HUES64 (cell line): ENCODE measurements at regions not wholly inside any gene's neighbourhood (a gene's known extent, or its start where the extent isn't known, plus 50 kb on each side); places are given as distances from the start of the nearest gene placed in this dataset.

Source experiments
- H3K27ac ChIP-seq: 2 replicates; pipeline ENCODE4 v1.7.0; 2013; ENCODE audit warnings: low read depth, low read length, inconsistent platforms
- H3K27me3 ChIP-seq: 2 replicates; pipeline ENCODE4 v1.6.1; 2013; ENCODE audit warnings: mild to moderate bottlenecking, low read length; ENCODE audit not compliant: insufficient read depth
- H3K36me3 ChIP-seq: 2 replicates; pipeline ENCODE4 v1.6.1; 2013; ENCODE audit warnings: mild to moderate bottlenecking, low read length; ENCODE audit not compliant: insufficient read depth
- H3K4me1 ChIP-seq: 2 replicates; pipeline ENCODE4 v1.6.1; 2013; ENCODE audit warnings: mild to moderate bottlenecking, low read length, moderate library complexity; ENCODE audit not compliant: insufficient read depth
- H3K4me3 ChIP-seq: 2 replicates; pipeline ENCODE4 v1.5.1; 2013; ENCODE audit warnings: mild to moderate bottlenecking, low read length, moderate library complexity
- H3K9ac ChIP-seq: 2 replicates; pipeline ENCODE4 v1.6.1; 2013; ENCODE audit warnings: mild to moderate bottlenecking, low read depth, low read length
- H3K9me3 ChIP-seq: 2 replicates; pipeline ENCODE4 v1.6.1; 2013; ENCODE audit warnings: low read depth, low read length; ENCODE audit not compliant: insufficient read depth
- WGBS: fragments of 150-250, 120-280 bp; methylation state at CpG from one replicate; pipeline ENCODE4 v1.1.7; 2013; ENCODE audit warnings: missing lambda C conversion rate; 5-methylcytosine and 5-hydroxymethylcytosine counted together

DNA sequence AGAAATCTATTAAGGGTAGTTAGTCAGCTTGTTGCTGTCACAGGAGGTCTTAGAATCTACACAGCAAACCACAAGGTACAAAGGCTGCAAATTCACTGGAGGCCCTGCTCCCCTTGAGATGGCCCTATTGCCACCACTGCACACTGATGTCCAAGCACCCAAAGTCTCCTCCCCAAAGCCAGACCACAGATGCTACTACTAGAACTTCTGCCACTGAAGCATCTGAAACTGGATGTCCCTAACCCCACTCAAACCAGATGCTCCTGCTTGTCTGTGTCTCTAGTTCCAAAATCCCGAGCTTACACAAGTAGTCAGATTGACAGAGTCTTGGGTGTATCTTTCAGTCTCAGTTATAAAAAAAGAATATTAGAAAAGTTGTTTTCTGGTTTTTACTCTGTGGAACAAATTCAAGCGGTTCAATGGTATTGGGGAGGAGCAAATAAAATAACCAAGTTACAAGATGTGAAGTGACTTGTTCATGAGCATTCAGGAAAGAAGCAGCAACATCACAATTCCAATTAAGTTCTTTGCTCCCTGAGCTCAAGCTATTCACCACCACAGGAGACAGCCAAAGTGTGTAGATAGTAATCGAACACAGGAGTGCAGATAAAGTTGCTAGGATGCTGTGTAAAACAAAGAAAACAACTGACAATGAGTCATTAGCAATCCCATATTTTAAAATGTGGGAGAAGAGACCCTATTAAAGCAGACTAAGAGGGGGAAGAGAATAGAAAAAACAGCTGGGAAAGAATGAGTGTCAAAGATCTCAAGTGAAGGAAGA is 352.3 kb downstream of the PDGFC start:
- 89% methylated on average over 2 of the region's 3 CpGs for WGBS
- H3K4me1 ChIP-seq: peaks cover 4% of the 10 kb centered on the region; the same call in 1 of the 2 replicates
- H3K36me3 ChIP-seq: no peaks in the 10 kb centered on the region
- H3K9ac ChIP-seq: no peak overlapping the region
- H3K4me3 ChIP-seq: no peak overlapping the region
- H3K9me3 ChIP-seq: no peaks in the 10 kb centered on the region
- H3K27ac ChIP-seq: no peak overlapping the region
- no peaks in the 10 kb centered on the region for H3K27me3 ChIP-seq

DNA sequence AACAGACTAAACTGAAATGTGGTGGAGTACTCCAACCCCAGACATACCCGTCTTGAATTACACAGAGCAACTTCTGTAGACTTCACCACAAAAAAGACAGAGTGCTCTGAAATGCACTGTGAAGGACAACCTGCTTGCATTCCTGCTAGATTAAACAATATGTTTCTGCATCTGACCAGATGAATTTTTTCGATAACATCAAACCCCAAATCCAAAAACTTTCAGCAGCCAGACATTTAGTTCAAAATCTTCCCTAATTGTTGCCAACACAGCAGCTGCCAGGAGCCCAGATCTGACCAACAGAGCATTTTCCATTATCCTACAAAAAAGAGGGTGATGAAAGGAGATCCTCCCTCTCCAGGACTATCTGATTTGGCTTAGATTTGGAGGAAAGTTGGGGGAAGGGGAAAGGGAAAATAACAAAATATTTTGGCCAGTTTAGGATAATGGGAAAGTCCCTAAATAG is 356.5 kb downstream of the PDGFC start:
- peaks cover 4% of the 10 kb centered on the region; the same call in 1 of the 2 replicates for H3K4me1 ChIP-seq
- H3K36me3 ChIP-seq: no peaks in the 10 kb centered on the region
- H3K9ac ChIP-seq: no peak overlapping the region
- H3K9me3 ChIP-seq: no peaks in the 10 kb centered on the region
- H3K27ac ChIP-seq: no peak overlapping the region
- H3K27me3 ChIP-seq: no peaks in the 10 kb centered on the region
- H3K4me3 ChIP-seq: no peak overlapping the region
- WGBS: 82% methylated on average over 2 of the region's 2 CpGs

DNA sequence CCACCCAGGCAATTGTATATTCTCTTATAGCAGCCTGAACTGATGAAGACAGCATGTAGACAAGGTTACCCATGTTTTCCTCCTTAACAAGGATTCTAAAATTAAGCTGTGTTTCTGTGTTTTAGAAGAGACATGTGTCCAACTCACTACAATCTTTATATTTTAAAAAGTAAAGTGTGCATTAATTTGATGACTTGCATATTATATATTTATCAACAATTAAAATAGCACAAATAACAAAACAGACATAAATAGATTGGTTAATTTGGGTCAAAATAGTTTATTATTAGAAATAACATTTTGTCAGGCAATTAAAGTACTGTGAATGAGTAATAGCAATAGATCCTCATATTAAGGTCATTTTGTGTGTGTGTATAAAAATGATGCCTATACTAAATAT is 357.1 kb downstream of the PDGFC start:
- Histone ChIP-seq H3K27me3 (no peaks in the 10 kb centered on the region), H3K4me3 (no peak overlapping the region), H3K4me1 (peaks cover 4% of the 10 kb centered on the region; the same call in 1 of the 2 replicates), H3K9me3 (no peaks in the 10 kb centered on the region), H3K9ac (no peak overlapping the region), H3K36me3 (no peaks in the 10 kb centered on the region), H3K27ac (no peak overlapping the region)

DNA sequence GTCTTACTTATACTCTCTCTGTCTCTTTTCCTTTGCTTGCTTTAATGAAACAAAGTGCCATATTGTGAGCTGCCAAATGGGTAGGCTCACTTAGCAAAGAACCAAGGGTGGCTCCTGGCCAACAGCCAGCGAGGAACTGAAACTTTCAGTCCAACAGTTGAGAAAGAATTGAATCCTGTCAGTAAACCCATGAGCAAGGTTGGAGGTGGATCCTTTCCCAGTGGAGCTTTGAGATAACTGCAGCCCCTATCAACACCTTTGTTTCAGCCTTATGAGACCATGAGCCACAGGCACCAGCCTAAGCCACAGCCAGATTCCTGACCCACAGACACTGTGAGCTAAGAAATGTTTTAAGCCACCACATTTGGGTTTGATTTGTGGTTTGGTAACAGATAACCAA is 362.2 kb downstream of the PDGFC start:
- H3K27me3 ChIP-seq: no peaks in the 10 kb centered on the region
- no peaks in the 10 kb centered on the region for H3K4me1 ChIP-seq

DNA sequence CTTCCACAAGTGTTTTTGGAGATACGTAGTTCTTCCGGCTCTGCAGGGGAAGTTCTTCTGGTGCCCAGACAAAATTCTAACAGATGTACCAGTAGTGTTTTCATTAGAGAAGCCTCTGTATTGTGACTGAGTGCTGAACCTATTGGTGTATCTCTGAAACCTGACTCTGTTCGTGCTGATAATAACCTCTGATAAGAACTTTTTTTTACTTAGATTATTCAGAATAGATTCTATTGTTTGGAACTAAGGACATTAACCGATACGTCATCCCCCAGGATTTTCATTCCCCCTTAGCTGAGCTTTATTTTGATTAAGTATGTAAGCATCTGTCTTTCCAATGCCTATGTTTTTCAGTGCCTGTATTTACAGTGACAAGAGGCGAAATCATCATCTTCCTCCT is 362.9 kb downstream of the PDGFC start:
- Histone ChIP-seq H3K4me3 (no peak overlapping the region), H3K9me3 (no peaks in the 10 kb centered on the region), H3K27ac (no peak overlapping the region), H3K36me3 (no peaks in the 10 kb centered on the region), H3K4me1 (no peaks in the 10 kb centered on the region), H3K9ac (no peak overlapping the region), H3K27me3 (no peaks in the 10 kb centered on the region)
- 97% methylated on average over 3 of the region's 6 CpGs for WGBS

More for the DNA sequence above, 362.2 kb downstream of the PDGFC start:
- Histone ChIP-seq H3K27ac (no peak overlapping the region), H3K4me3 (no peak overlapping the region), H3K9ac (no peak overlapping the region), H3K9me3 (no peaks in the 10 kb centered on the region), H3K36me3 (no peaks in the 10 kb centered on the region)
- 93% methylated on average over 1 of the region's 1 CpG for WGBS

DNA sequence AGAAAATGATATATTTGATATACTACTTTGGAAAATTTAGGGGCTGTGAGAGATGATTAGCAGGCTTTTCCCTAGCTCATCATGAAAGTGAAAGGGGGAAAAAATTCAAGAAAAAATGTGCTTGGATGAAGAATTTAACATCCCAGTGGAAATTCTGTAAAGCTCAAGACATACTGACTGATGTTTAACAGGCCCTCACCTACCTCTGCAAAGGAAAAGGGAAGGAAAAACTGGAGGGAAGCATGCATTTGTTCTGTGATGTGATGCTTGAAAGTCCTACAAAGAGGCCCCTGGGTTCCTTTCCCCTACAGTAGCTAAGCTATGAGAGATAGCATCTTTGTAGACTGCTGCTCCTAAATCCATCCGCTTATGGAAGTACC is 364.1 kb downstream of the PDGFC start:
- no peaks in the 10 kb centered on the region for H3K27me3 ChIP-seq
- no peaks in the 10 kb centered on the region for H3K4me1 ChIP-seq
- no peaks in the 10 kb centered on the region for H3K36me3 ChIP-seq
- H3K4me3 ChIP-seq: no peak overlapping the region
- H3K9me3 ChIP-seq: no peaks in the 10 kb centered on the region
- WGBS: 100% methylated on average over 1 of the region's 1 CpG
- H3K9ac ChIP-seq: no peak overlapping the region
- no peak overlapping the region for H3K27ac ChIP-seq

DNA sequence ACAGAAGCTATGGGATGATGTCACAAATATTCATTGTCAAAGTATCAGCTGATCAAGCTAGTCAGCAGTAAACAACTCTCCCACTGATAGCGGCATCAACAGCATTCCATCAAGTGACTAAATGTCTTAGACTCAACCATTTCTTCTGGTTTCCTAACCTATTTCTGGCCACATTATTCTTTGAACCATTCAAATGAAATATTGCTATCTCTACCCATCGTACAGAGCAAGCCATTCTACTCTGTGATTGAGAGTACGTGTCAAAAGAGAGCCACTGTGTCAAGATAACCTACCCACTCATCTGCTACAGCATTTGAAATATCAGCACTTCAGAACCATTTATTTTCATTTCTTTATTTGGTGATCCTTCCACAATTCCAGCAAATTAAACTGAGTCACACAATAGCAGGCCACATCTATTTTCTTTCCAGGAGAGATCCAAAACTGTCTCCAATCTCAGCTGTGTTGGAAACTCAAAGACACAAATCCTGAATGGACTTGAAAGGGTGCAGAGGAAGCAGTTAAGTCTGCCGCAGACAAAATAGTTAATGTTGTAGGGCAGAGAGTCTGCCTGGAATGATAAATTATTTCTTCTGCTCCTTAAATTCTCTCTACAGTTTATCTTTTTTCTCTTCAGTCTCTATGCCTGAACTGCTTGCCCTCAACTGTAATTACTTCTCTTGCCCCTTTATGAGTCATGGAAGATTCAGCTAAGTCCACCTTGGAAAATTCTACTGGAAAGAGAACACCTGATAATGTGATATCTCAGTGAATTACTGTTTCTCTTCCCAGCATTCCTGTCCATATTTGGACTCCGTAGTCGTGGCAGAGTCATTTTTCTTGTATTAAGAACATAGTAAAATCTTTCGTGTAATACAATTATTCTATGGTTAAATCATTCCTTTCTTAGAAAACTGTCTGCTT is 364.8 kb downstream of the PDGFC start:
- Histone ChIP-seq H3K9ac (no peak overlapping the region), H3K36me3 (no peaks in the 10 kb centered on the region), H3K27me3 (no peaks in the 10 kb centered on the region), H3K4me1 (no peaks in the 10 kb centered on the region), H3K4me3 (no peak overlapping the region), H3K9me3 (no peaks in the 10 kb centered on the region), H3K27ac (no peak overlapping the region)
- WGBS: 93% methylated on average over 4 of the region's 7 CpGs

DNA sequence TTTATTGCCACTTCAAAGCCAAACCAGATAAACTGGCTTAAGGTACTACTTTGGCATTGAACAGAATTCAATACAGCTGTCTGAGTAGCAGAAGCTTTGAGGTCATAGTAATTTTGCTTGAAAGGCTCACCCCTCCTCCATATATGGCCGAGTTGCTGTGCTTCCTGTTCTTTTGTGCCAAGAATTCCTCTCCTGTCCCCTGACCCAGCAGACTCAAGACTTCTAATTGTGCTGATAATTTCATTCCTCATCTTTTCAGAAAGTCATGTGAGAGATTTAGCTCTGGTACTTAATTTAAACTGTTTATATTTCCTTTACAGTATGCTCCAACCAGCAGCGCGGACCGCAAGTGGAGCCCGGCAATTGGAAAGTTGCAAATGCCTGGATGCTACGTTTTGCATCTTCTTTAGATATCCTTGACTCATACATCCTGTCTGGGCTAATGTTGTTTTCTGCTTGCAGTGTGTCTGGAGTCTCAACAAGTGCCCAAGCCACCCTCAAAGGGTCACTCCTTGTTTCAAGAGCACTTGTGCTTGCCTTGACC is 373.4 kb downstream of the PDGFC start:
- H3K4me3 ChIP-seq: no peak overlapping the region
- H3K9me3 ChIP-seq: peaks cover 7% of the 10 kb centered on the region; the same call in 1 of the 2 replicates
- no peak overlapping the region for H3K27ac ChIP-seq
- H3K4me1 ChIP-seq: peaks cover 7% of the 10 kb centered on the region; the same call in 1 of the 2 replicates
- no peaks in the 10 kb centered on the region for H3K27me3 ChIP-seq
- no peaks in the 10 kb centered on the region for H3K36me3 ChIP-seq
- no peak overlapping the region for H3K9ac ChIP-seq
- WGBS: 89% methylated on average over 6 of the region's 6 CpGs

DNA sequence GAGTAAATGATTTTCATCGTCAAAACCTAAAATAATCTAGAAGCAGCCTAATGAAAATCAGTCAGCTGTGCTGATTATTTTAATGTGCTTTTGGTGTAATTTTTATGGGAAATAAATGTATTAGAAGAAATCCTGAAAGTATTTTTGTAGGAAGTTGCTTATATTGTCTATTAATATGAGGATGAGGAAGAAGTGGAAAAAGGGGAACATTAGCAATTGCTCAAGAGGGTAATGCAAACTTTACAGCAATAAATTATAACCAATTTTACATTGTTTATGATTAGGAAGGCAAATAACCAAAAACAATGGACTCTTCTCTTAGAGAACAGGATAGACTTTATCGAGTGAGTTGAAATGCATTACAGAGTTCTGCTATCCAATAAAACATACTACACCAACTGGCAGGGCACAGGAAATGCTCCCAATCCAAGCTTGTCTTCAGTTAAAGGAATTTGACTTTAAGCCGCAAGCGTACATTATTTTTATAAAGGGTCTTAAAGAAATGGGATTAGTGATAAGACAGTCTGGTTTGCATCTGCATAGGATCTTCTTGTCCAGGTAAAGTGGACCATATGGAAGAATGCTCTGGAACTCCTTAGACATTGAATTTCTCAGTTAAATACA is 374.8 kb downstream of the PDGFC start:
- Histone ChIP-seq H3K36me3 (no peaks in the 10 kb centered on the region), H3K27ac (no peak overlapping the region), H3K4me1 (peaks cover 7% of the 10 kb centered on the region; the same call in 1 of the 2 replicates), H3K9ac (no peak overlapping the region), H3K9me3 (peaks cover 7% of the 10 kb centered on the region; the same call in 1 of the 2 replicates), H3K27me3 (no peaks in the 10 kb centered on the region), H3K4me3 (no peak overlapping the region)
- WGBS: over 99% methylated on average over 4 of the region's 4 CpGs

DNA sequence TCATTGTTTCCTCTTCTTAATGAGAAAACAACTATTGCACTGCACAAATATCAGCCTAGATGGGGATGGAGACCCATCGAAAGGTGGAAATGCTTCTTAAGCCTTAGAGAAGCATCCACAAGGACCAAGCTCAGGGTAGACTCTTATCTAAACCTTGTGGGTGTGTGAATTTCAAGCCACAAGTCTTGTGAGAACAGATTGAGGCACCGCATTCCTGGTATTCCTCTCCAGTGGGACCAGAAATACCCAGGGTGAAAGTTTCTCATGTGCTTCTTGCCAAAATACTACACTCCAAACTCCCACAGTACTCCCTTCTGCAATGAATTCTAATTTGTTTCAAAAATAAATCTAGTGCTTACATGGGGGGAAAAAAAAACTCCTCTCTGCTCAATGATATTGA is 375.6 kb downstream of the PDGFC start:
- Histone ChIP-seq H3K9me3 (peaks cover 7% of the 10 kb centered on the region; the same call in 1 of the 2 replicates), H3K27ac (no peak overlapping the region), H3K4me3 (no peak overlapping the region), H3K4me1 (peaks cover 7% of the 10 kb centered on the region; the same call in 1 of the 2 replicates), H3K36me3 (no peaks in the 10 kb centered on the region), H3K27me3 (no peaks in the 10 kb centered on the region), H3K9ac (no peak overlapping the region)
- 95% methylated on average over 2 of the region's 2 CpGs for WGBS
